GM19328 (cell line): ENCODE measurements at regions not wholly inside any gene's neighbourhood (a gene's known extent, or its start where the extent isn't known, plus 50 kb on each side); places are given as distances from the start of the nearest gene placed in this dataset.
"Not testable (repeated sequence)": the region's sequence is repeated elsewhere in the genome, so short reads cannot be mapped to it uniquely, and the experiment has no call there.

Experiments
- ATAC-seq: cut with Tn5 transposase; IDR thresholded peaks from one replicate; pipeline ENCODE4 v1.9.1; 2021; ENCODE audit warnings: mild to moderate bottlenecking, moderate library complexity; ENCODE audit not compliant: unreplicated experiment

DNA sequence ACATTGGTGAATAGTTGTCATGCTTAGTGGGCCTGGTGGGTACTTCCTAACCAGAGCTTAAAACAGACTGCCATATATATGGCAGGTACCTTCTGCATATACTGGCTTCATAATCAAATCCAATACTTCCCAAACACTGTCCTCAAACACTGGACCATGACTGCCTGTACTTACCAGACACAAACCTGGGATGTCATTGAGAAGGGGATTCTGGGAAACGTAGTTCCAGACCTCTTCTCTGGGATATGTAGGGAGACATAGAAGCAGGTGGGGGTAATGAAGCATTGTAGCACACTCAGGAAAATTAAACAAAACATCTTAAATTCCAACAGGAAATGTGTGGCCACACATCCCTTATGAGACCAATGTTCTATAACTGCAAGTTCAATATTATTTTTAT, 76.5 kb upstream of the ADAMTS5 start:
- no peak for ATAC-seq

DNA sequence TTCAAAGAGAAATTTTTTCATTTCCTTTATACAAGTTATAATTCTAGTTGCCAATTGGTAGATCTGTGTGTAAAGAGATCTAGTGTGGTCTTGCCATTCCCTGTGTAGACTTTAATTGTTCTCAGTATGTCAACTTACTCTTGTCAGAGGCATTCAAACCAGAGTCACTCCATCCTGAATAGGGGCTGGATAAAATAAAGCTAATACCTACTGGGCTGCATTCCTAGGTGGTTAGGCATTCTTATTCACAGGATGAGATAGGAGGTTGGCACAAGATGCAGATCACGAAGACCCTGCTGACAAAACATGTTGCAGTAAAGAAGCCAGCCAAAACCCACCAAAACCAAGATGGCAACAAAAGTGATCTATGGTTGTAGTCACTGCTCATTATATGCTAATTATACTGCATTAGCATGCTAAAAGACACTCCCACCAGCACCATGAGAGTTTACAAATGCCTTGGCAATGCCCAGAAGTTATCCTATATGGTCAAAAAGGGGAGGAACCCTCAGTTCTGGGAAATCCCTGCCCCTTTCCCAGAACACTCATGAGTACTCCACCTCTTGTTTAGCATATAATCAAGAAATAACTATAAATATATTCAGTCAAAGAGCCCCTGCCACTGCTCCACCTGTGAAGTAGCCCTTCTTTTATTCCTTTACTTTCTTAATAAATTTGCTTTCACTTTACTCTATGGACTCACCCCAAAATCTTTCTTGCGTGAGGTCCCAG, 74.0 kb upstream of the ADAMTS5 start:
- no peak for ATAC-seq

DNA sequence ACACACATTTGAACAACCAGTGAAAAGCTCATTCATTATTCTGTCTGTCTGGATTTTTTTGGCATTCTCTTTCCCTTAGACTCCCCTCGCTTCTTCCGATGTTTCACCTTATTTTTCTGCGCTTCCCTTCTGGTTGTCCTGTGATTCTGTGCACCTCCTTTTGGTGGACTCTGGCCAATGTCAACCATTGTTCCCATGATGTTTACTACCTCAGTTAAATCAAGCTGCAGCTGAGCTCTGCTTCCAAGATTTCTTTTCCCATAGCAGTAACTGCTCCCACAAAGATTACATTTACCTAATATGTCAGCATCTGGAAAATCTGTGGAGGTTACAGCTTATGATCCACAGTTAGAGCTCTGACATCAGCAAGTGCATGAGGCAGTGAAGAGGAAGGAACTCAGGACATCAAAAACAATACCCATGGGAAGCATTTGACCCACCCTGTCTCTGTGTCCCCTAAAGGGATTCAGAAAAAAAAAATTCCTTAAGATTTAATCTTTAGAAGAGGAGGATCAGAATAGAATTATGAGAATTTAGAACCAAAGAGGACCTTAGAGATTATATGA, 69.9 kb upstream of the ADAMTS5 start:
- no peak for ATAC-seq

DNA sequence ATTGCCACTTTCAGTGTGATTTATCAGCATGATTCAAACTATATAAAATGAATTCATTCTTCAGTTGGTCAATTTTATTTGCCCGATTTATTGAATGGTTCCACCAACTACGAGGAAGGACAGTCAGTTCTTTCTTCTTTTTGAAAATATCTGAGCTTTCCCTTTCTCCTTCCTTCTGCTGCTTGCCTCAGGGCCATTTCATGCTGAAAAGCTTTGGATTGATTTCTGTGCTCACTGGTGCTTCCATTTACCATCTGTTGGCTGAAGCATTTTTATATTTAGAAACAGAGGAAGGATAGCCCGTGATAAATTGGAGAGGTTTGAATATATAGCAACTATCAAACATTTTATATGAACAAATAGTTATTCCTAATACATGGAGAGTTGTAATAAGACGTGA, 68.9 kb upstream of the ADAMTS5 start:
- no peak for ATAC-seq

DNA sequence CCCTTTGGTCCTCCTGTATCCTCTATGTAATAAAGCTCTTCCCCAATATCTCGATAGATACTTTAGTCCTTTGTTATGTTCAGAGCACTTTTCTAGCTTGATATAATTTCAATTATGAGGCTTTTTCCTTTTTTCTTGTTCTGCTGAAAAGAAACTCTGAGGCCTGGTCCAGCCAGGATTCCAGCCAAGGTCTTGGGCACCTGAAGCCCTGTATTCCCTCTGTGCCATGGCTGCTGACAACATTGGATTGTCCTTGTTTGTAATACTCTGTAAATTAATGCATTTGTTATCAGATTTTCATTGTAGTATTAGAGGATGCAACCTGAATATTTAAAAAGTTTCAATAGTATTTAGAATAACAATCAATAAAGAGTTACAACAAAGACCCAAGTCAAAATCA, 67.9 kb upstream of the ADAMTS5 start:
- ATAC-seq = no peak

DNA sequence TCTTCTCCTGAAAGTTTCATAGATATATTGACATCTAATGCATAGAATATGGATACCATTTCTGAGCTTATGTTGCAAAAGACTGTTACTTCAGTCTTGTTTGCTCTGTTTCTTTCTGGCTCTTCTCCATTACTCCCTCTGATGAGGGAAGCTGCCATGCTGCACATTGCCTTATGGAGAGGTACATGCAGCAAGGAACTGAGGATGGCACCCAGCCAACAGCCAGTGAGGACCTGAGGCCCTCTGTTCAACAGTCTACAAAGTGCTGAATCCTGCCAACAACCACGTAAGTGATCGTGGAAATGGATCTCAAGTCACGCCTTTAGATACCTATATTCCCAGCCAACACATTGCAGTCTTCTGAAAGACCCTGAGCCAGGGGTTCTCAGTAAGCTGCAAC, 66.6 kb upstream of the ADAMTS5 start:
- no peak for ATAC-seq

DNA sequence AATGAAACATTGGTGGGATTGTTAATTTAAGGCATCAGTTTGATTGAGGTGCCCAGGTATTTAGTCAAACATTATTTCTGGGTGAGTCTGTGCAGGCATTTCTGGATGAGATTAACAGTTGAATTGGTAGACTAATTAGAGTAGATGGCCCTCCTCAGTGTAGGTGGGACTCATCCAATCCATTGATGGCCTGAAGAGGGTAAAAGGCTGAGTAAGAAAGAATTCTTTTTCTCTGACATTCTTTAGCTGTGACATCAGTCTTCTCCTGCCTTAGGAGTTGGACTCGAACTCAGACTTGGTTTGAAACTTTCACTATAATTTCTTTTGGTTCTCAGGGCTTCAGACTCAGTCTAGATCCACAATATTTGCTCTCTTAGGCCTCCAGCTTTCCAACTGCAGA, 59.6 kb upstream of the ADAMTS5 start:
- no peak for ATAC-seq

DNA sequence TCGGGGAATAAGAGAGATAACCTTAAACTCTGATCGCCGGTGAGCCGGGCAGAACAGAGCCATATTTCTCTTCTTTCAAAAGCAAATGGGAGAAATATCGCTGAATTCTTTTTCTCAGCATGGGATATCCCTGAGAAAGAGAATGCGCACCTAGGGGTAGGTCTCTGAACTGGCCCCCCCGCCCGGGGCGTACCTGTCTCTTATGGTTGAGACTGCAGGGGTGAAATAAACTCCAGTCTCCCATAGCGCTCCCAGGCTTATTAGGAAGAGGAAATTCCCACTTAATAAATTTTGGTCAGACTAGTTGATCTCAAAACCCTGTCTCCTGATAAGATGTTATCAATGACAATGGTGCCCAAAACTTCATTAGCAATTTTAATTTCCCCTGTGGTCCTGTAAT, 58.8 kb upstream of the ADAMTS5 start:
- ATAC-seq = not testable (repeated sequence)

DNA sequence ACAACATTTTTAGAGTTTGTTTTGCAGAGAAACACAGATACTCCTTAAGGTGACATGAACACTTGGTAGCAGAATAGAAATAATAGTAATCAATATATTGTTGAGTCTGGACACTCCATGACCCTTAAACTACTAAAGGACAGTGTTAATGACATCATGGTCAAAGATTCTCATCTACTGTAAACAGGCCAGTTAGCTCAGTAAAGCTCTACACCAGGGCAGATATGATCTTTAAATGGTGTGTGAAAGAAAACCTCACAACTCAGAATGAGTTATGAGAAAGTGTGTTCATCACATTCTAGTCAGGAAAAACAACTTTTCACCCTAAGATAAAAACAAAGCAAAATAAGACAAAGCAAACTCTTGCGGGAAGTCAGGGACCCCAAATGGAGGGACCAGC, 58.1 kb upstream of the ADAMTS5 start:
- no peak for ATAC-seq

DNA sequence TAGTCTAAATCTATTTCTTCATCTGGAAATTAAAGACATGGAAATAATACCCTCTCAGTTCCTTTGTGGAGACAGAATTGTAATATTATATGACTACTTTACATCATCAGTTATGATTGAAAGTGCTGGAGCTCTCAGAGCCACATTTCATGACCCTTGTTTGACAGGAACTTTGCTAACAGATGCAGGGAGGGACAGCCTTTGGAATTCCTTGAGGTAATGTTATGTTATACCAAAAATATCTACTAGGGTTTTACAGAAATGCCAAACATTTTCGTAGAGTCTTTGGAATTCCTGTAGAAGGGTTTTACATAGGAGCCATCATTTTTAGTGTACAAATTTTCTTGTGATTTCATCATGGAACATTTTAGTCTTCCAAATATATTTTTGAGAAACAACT, 57.4 kb upstream of the ADAMTS5 start:
- ATAC-seq = no peak

DNA sequence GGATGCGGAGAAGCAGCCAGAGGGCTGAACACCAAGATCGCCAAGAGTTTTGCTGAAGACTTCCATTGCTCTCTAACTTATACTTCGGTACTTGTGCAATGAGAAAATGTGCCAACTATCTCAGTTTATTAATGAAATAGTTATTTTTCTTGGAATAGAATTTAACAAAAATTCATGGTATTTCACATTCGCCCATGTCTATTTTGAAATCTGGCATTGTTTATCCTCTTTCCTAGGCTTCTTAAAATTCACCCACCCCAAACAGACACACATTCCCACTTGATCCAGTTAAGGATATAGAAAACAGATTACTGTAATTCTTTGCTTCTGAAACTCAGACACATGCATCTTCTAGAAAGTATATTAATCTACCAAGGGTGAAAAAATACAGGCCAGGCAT, 56.3 kb upstream of the ADAMTS5 start:
- ATAC-seq = no peak

DNA sequence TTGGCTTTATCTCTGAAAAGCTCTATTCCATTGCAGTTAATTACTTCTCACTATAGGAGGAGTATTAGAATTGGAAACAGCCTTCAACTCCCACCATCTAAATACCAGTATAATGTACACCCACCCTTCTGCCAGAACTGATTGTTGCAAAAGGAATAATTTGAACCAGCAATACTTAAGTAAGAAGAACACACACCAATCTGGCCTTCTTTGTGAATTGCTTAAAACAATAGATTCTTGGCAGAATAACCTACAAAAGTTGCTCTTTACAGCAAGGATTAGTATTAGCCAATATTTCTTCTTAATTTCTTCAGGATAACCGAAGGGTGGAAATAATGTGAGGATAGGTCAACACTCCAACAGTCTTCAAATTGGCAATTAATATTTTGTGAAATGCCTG, 54.9 kb upstream of the ADAMTS5 start:
- no peak for ATAC-seq

DNA sequence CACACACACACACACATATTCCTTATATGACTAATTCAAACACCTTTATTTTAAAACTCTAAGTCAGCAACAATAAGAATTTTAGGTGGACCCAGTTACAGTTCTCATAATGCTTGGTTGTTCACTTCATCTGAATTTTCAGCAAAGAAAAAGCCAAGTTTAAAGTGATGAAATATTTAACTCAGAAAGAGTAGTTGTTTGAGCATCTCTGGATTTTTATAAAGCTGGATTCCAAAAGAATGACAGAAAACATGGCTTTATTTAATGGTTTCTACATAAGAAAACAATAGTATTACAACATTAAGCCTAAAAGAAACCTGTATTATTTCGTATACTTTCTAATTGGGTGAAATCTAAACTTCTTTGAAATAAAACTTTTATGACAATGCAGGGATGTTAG, 54.2 kb upstream of the ADAMTS5 start:
- ATAC-seq = no peak

DNA sequence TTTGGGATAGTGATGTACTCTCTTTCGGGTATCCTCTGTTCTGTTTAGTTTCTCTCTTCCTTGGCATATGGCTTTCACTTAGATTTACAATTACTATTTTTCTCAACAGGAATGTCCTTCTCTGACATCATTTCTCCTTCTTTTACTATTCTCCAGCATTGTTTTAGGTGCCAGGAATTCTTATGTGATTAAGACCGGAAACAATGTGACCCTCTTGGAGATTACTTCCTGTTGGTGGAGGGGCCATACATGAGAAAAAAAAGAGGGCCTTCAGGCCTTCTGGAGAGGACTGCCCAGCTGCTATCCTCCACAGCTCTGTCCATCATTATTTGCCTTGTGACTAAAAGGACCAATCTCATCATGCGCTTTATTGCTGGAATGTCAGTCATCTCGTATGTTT, 50.4 kb upstream of the ADAMTS5 start:
- no peak for ATAC-seq
